H7 (cell line): ENCODE measurements at regions not wholly inside any gene's neighbourhood (a gene's known extent, or its start where the extent isn't known, plus 50 kb on each side); places are given as distances from the start of the nearest gene placed in this dataset.

Experiments used
- DNase-seq: peaks from one replicate; pipeline ENCODE4 v3.0.0; 2012
- H3K27me3 ChIP-seq: 2 replicates; pipeline ENCODE4 v1.6.0; 2011; ENCODE audit warnings: mild to moderate bottlenecking, low read length; ENCODE audit not compliant: control insufficient read depth, insufficient read depth
- H3K36me3 ChIP-seq: replicated peaks from 2 replicates; pipeline ENCODE4 v1.5.1; 2011; ENCODE audit warnings: low read length; ENCODE audit not compliant: control insufficient read depth, insufficient read depth
- H3K4me3 ChIP-seq: 2 replicates; pipeline ENCODE4 v1.5.1; 2011; ENCODE audit warnings: low read depth, mild to moderate bottlenecking, control low read depth, low read length, moderate library complexity; ENCODE audit not compliant: insufficient read depth

- no peak for DNase-seq
- no peak overlapping the region for H3K4me3 ChIP-seq
- H3K36me3 ChIP-seq, result no peaks in the 10 kb centered on the region
- H3K27me3 ChIP-seq, result no peaks in the 10 kb centered on the region
Measured at GRCh38 chr18:60732143-60732542, 359.6 kb upstream of the MC4R start.

DNA sequence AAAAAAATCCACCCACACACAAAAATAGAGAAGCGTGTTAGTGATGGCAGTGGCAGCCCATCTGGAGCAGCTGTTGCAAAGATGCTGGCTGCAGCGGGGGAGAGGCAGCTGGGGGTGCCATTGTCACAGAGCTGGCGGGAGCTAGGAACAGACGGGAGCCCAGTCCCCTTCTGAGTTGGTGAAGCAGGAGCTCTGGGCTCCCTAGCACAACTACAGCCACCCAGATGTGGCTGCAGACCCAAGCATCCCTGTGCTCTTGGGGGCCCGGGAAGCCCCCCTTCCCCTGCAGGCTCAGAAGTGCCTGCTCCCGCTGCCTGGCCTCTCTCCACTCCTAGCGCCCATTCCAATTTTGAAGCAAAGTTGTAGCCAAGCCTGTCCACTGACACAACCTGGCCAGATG is 366.6 kb upstream of the MC4R start:
- H3K27me3 ChIP-seq, result no peaks in the 10 kb centered on the region
- H3K4me3 ChIP-seq, result no peak overlapping the region
- DNase-seq, result peak; percentile 9
- no peaks in the 10 kb centered on the region for H3K36me3 ChIP-seq

GRCh38 chr18:60740313-60740712 is 367.7 kb upstream of the MC4R start:
- Histone ChIP-seq H3K4me3 (no peak overlapping the region), H3K27me3 (no peaks in the 10 kb centered on the region), H3K36me3 (no peaks in the 10 kb centered on the region)
- no peak for DNase-seq

DNA sequence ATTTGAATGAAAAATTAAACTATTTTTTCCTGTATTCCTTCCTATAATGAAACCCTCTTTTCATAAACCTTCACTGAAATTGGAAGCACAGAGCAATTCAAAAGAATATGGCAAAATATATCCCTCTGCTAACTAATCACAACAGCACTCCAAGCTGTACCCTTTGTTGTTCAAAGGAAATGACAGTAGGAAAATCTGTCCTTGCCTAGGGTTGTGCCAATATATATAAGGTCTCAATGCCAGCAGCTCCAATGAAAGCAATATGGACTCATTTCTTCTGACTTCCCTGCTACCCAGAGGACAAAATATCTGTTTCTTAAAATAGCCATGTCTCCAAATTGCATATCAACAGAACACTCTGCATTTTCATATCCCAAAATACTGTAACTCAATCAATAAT is 373.9 kb upstream of the MC4R start:
- Histone ChIP-seq H3K4me3 (no peak overlapping the region), H3K27me3 (no peaks in the 10 kb centered on the region), H3K36me3 (no peaks in the 10 kb centered on the region)
- DNase-seq, result no peak

DNA sequence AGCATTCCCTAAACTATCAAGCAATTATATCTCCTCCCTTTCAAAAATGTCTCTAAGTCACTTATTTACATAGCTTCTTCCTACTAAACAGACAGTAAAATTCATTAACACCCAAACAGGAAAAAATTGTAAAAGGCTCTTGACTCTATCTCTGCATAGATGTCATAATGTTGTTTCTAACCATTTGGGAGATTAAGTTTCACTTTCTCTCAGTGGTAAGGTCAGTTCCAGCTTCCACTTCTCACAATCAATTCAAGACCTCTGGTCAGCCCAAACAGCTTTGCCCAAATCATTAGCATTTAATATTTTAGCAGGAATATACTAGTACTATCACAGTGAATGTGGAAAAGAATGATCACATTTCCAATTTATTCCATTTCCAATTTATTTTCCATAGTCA is 374.3 kb upstream of the MC4R start:
- no peak overlapping the region for H3K4me3 ChIP-seq
- no peaks in the 10 kb centered on the region for H3K36me3 ChIP-seq
- no peaks in the 10 kb centered on the region for H3K27me3 ChIP-seq
- no peak for DNase-seq

DNA sequence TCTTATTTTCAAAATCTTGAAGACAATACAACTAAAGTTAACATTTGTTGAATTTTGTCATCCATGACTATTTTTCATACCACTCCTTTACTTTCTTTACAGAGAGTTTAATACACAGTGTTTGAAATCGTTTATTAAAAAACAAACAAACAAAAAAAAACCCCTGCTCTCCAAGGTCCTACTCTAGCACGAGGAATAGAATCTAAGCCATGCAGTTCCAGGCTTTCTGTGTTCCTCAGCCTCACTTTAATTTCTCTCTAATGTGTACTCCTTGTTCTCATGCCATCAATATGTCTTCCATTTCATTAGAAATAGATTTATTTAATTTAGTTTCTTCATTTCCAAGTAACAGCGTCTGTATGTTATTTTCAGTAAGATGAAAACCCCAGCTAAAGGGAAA is 381.2 kb upstream of the MC4R start:
- H3K4me3 ChIP-seq, result no peak overlapping the region
- DNase-seq, result no peak
- H3K27me3 ChIP-seq, result no peaks in the 10 kb centered on the region
- no peaks in the 10 kb centered on the region for H3K36me3 ChIP-seq

DNA sequence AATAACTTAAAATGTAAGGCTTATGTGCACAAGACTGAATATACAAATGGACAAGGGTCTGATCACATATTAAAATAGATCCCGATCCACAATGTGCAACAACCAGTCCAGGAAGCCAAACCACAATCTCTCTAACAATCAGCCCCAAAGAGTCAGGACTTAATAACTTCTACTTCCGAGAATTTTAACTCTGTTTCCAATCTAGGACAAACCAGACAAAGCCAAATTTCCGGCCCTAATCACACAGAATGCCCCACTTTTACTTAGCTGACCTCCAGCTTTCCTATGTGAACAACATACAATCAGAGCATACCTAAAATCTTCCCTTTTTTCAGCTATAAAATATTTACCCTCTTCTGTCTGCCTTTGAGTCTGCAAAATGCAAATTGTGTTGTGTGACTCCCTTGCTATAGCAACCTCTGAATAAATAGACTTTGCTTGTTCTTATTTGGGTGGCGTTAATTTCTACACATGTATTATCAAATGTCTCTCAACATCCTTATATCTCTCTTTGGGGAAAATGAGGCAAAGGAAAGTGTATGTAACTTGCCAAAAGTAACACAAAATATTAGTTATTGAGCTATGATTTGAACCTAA is 381.9 kb upstream of the MC4R start:
- no peak overlapping the region for H3K4me3 ChIP-seq
- H3K36me3 ChIP-seq, result no peaks in the 10 kb centered on the region
- H3K27me3 ChIP-seq, result no peaks in the 10 kb centered on the region
- DNase-seq, result no peak

GRCh38 chr18:60755134-60755533 is 382.6 kb upstream of the MC4R start:
- H3K4me3 ChIP-seq, result no peak overlapping the region

DNA sequence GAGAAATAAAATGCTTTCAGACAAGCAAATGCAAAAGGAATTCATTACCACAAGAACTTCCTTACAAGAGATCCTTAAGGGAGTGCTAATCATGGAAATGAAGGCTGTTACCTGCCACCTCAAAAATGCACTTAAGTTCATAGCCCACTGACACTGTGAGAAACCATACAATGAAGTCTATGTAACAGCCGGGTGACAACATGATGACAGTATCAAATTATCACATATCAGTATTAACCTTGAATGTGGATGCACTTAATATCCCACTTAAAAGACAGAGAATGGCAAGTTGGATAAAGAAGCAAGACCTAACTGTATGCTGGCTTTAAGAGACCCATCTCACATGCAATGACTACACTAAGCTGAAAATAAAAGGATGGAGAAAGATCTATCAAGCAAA is 403.4 kb upstream of the MC4R start:
- Histone ChIP-seq H3K36me3 (no peaks in the 10 kb centered on the region), H3K27me3 (no peaks in the 10 kb centered on the region), H3K4me3 (no peak overlapping the region)
- no peak for DNase-seq

More at GRCh38 chr18:60755134-60755533, 382.6 kb upstream of the MC4R start:
- no peak for DNase-seq
- no peaks in the 10 kb centered on the region for H3K27me3 ChIP-seq
- H3K36me3 ChIP-seq, result no peaks in the 10 kb centered on the region

- H3K36me3 ChIP-seq, result no peaks in the 10 kb centered on the region
- H3K27me3 ChIP-seq, result no peaks in the 10 kb centered on the region
Measured at GRCh38 chr18:60784161-60784560, 411.6 kb upstream of the MC4R start.

GRCh38 chr18:60794802-60795201 is 422.2 kb upstream of the MC4R start:
- Histone ChIP-seq H3K27me3 (no peaks in the 10 kb centered on the region), H3K36me3 (no peaks in the 10 kb centered on the region), H3K4me3 (no peak overlapping the region)
- no peak for DNase-seq

More at GRCh38 chr18:60784161-60784560, 411.6 kb upstream of the MC4R start:
- H3K4me3 ChIP-seq, result no peak overlapping the region
- no peak for DNase-seq

DNA sequence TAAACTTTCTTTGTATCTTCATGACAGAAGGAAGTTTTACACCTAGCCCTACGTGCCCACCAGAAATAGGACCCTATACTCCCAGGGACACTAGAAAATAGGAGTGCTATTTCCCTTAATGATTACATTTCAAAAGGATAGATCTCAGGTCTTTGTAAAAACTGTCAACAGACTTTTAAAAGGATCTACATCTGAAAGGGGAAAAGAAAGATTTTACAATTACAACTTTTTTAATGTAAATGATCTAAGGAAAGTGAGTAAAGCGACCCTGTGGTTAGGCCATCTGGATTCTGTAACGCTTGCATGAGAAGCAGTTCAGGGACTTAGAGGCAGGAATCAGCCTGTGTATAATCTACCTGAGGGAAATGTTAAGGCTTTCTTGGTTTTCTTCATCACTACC is 431.8 kb upstream of the MC4R start:
- no peak overlapping the region for H3K4me3 ChIP-seq
- DNase-seq, result peak; percentile 6

GRCh38 chr18:60809937-60810336 is 437.4 kb upstream of the MC4R start:
- Histone ChIP-seq H3K4me3 (no peak overlapping the region), H3K27me3 (peaks cover 32% of the 10 kb centered on the region; the same call in 1 of the 2 replicates), H3K36me3 (no peaks in the 10 kb centered on the region)
- DNase-seq, result no peak

More for the DNA sequence above, 431.8 kb upstream of the MC4R start:
- H3K36me3 ChIP-seq, result no peaks in the 10 kb centered on the region
- peaks cover 52% of the 10 kb centered on the region; the same call in 1 of the 2 replicates for H3K27me3 ChIP-seq

DNA sequence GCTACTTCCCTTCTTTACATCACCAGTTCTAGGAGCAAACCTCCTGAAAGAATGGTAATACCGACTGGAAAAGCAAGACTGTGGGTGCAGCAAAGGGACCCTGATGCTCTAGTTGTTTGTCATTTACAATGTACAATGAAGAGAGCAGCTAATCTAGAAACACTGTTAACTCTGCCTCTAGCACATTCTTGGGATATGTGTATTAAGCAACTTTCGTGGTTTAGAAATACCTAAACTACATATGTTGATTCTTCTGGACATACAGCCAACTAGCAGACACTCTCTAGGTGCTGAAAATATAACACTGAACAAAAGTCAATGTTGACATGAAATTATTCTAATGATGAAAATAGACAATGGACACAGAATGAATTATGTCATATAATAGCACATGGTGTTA is 440.3 kb upstream of the MC4R start:
- no peaks in the 10 kb centered on the region for H3K36me3 ChIP-seq
- no peak for DNase-seq
- H3K4me3 ChIP-seq, result no peak overlapping the region
- H3K27me3 ChIP-seq, result peaks cover 3% of the 10 kb centered on the region; the same call in 1 of the 2 replicates

GRCh38 chr18:60826346-60826745 is 453.8 kb upstream of the MC4R start:
- no peaks in the 10 kb centered on the region for H3K27me3 ChIP-seq
- H3K36me3 ChIP-seq, result no peaks in the 10 kb centered on the region
- peak; percentile 27 for DNase-seq
- no peak overlapping the region for H3K4me3 ChIP-seq

DNA sequence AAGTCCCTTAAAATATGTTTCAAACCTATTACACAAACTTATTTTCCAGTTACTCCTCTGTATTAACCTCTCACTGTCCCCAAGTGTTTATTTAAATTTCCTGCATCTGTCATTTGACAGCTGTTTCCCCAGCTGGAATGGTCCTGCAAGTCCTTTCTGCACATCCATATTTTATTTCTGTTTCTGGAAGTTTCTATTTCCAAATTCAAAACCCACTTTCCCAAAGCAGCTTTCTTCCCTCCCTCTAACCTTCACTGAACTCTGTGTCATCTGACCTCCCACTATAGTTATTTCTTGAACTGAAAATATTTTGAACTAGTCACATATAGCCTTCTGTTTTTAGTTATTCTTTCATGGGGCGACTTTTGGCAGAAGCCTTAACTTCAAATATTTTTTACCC is 459.4 kb upstream of the MC4R start:
- no peak overlapping the region for H3K4me3 ChIP-seq
- no peaks in the 10 kb centered on the region for H3K27me3 ChIP-seq
- no peak for DNase-seq
- H3K36me3 ChIP-seq, result no peaks in the 10 kb centered on the region
